HFFc6 (cell line): ENCODE measurements at regions not wholly inside any gene's neighbourhood (a gene's known extent, or its start where the extent isn't known, plus 50 kb on each side); places are given as distances from the start of the nearest gene placed in this dataset.
"Not testable (repeated sequence)": the region's sequence is repeated elsewhere in the genome, so short reads cannot be mapped to it uniquely, and the experiment has no call there.

Experiments
- DNase-seq: peaks from one replicate; pipeline ENCODE4 v3.0.0-alpha.2; 2018
- H3K27ac Mint-ChIP-seq: 2 replicates; pipeline ENCODE4 v1.8.0; 2020; ENCODE audit warnings: mild to moderate bottlenecking, mixed read lengths
- H3K27me3 Mint-ChIP-seq: 2 replicates; pipeline ENCODE4 v1.8.0; 2021; ENCODE audit warnings: mild to moderate bottlenecking, moderate library complexity, mixed read lengths; ENCODE audit not compliant: insufficient read depth
- H3K36me3 Mint-ChIP-seq: 2 replicates; pipeline ENCODE4 v1.8.0; 2021; ENCODE audit warnings: low read depth, mixed read lengths
- H3K4me1 Mint-ChIP-seq: 2 replicates; pipeline ENCODE4 v1.8.0; 2020; ENCODE audit warnings: low read depth, mixed read lengths
- H3K4me3 Mint-ChIP-seq: 2 replicates; pipeline ENCODE4 v1.8.0; 2020; ENCODE audit warnings: mild to moderate bottlenecking, moderate library complexity, mixed read lengths
- H3K9me3 Mint-ChIP-seq: 2 replicates; pipeline ENCODE4 v1.8.0; 2020; ENCODE audit warnings: mild to moderate bottlenecking, mixed read lengths
- TF ChIP-seq, protein P1 (sequence below): fragments of 200-600 bp; sonication (generic); IDR thresholded peaks from 2 replicates; pipeline ENCODE4 v1.5.0; 2021; ENCODE audit warnings: antibody characterized with exemption, mild to moderate bottlenecking

DNA sequence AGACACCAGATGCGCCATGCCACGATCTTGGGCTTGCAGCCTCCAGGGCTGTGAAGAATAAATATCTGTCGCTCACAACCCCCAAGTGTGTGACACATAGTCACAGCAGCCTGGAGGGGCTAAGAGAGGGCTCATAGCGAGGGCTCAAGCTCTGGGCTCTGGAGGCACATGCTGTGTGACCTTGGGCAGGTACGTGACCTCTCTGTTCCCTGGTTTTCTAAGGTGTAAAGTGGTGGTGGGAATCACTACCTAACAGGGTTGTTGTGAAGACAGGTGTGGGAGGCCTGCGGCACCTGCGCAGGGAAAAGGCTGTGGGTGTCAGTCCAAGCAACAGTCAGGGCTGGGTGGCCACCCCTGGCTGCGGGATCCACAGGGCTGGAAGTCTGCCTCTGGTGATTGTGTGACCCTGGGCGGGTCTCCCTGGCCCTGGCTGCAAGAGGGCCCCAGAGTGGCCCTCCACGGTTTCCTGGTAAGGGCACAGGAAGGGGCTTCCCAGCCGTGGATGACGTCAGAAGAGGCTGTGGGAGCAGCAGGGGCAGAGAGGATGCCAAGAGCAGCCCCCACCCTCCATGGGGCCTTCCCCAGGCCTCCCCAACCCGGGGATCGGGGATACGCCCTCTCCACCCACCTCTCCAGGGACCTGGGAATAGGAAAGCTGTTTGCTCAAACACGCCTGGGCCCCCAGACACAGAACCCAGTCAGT is 218.8 kb upstream of the SGCG start:
- Mint-ChIP-seq H3K36me3 (no peaks in the 10 kb centered on the region), H3K9me3 (no peaks in the 10 kb centered on the region; the same call in 1 of the 2 replicates), H3K4me3 (no peak overlapping the region), H3K27me3 (peaks cover 8% of the 10 kb centered on the region), H3K4me1 (no peaks in the 10 kb centered on the region), H3K27ac (no peak overlapping the region)
- DNase-seq = no peak
- TF ChIP-seq, protein P1, sequence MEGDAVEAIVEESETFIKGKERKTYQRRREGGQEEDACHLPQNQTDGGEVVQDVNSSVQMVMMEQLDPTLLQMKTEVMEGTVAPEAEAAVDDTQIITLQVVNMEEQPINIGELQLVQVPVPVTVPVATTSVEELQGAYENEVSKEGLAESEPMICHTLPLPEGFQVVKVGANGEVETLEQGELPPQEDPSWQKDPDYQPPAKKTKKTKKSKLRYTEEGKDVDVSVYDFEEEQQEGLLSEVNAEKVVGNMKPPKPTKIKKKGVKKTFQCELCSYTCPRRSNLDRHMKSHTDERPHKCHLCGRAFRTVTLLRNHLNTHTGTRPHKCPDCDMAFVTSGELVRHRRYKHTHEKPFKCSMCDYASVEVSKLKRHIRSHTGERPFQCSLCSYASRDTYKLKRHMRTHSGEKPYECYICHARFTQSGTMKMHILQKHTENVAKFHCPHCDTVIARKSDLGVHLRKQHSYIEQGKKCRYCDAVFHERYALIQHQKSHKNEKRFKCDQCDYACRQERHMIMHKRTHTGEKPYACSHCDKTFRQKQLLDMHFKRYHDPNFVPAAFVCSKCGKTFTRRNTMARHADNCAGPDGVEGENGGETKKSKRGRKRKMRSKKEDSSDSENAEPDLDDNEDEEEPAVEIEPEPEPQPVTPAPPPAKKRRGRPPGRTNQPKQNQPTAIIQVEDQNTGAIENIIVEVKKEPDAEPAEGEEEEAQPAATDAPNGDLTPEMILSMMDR = no peak

DNA sequence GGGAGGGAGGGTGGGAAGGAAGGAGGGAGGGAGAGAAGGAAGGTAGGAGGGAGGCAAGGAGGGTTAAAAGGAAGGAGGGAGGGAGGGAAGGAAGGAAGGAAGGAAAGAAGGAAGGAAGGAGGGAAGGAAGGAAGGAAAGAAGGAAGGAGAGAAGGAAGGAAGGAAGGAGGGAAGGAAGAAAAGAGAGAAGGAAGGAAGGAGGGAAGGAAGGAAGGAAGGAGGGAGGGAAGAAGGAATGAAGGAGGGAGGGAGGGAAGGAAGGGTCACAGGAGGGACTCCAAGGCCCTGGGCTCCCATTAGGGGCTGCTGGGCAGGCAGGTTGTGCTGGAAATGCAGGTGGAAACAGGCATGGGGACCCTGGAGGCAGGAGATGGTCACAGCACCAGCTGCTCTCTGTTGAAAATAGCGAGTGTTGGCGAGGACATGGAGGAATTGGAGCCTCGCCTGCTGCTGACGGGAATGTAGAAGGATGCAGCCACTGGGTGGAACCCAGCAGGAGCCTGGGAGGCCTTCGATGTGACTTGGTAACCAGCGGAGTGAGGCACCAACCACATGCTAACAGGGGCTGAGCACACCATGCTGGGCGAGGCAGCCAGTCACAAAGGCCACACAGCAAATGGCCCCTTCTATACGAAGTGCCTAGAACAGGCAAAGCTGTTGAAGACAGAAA is 217.3 kb upstream of the SGCG start:
- not testable (repeated sequence) for H3K27me3 Mint-ChIP-seq, DNase-seq, H3K9me3 Mint-ChIP-seq, H3K36me3 Mint-ChIP-seq, H3K27ac Mint-ChIP-seq, H3K4me1 Mint-ChIP-seq, H3K4me3 Mint-ChIP-seq

DNA sequence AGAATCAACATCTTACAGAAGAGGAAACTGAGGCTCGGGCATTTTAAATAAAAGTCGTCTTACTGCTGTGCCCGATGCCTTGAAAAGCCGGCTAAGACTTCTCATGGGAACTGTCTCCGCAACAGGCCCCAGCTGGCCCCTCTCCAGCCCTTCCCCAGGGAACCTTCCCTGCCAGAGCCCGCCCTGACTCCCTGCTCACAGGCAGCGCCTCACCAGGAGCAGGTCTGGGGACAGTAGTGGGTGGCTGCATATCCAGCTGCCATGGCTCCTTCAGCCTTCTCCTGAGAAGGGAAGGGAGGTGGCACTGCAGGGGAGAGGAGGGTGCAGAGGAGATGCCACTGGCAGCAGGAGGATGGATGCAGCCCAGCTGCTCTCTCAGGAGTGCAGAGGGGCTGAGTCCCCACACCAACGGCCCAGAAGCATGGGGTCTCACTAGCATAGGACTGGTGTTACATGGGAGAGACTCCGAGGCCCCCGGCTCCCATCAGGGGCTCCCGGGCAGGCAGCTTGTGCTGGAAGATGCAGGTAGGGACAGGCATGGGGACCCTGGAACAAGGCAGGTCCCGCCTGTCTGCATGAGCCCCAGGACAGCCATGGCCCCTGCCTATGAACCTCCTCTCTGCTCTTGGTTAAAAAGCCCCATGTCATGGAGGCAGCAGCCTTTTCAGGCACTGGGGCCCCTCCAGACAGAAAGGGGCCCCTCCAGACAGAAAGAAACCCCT is 216.4 kb upstream of the SGCG start:
- H3K36me3 Mint-ChIP-seq = no peaks in the 10 kb centered on the region
- no peak for DNase-seq
- no peaks in the 10 kb centered on the region; the same call in 1 of the 2 replicates for H3K9me3 Mint-ChIP-seq
- H3K27ac Mint-ChIP-seq = no peak overlapping the region
- H3K4me3 Mint-ChIP-seq = no peak overlapping the region
- peaks cover 5% of the 10 kb centered on the region for H3K27me3 Mint-ChIP-seq
- no peaks in the 10 kb centered on the region for H3K4me1 Mint-ChIP-seq
- TF ChIP-seq, protein P1 = no peak

DNA sequence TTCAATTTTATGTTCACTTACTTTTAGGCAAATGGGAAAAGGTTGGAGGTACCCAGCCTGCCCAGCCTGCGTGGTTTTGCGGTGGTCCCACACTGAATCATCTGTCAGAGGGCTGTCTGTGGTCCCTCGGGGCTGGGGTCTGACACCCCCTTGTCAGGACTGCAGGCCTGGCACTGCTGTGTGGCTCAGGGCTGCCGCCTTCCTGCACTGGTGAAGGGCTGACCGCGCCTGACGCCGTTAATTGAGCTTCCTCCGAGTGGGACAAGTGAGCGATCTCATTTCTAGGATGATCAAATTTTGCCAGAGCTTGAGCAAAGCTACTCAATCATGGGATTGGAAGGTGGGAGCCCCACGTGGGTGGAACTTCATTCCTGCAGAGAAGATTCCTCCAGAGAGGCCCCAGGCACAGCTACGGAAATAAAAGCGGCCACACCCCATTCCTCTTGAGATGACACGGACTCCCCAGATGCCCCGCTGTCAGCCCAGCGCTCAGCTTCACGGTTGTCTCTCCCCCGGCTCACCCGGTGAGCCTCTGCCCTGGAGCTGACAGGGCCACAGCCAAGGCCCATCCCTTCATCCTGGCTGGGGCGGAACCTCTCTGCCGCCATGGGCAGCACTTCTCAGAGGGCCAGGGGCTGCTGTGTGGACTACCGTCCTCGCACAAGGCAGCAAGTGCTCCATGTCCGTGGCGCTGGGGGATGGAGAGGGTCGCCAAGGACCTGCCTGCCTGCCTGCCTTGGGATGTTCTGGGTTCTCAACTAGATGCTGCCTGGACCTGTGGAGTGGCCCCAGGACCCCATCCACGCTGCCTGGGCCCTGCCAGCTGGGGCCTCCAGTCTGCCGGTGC is 215.5 kb upstream of the SGCG start:
- not testable (repeated sequence) for DNase-seq, H3K4me1 Mint-ChIP-seq, H3K9me3 Mint-ChIP-seq, H3K4me3 Mint-ChIP-seq, H3K27me3 Mint-ChIP-seq, H3K27ac Mint-ChIP-seq, H3K36me3 Mint-ChIP-seq

DNA sequence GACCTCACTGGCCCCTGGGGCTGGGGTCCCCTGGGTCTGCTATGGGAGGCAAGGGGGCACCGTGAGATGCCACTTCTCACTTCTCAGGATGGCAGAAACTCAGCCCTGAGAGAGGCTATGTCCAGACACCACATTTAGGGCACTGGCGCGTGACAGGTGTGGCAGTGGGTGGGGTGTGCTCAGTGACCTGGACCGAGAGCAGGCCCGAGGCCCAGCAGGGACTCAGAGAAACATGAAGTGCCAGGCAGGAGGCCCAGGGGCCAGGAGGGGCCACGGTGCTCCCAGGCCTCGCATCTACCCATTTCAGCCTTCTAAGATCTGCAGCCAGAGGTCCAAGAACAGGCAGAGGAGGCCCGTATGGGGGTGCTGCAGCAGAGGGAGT is 214.9 kb upstream of the SGCG start:
- not testable (repeated sequence) for H3K4me3 Mint-ChIP-seq, H3K36me3 Mint-ChIP-seq, H3K27ac Mint-ChIP-seq, H3K4me1 Mint-ChIP-seq, DNase-seq, H3K27me3 Mint-ChIP-seq, H3K9me3 Mint-ChIP-seq

DNA sequence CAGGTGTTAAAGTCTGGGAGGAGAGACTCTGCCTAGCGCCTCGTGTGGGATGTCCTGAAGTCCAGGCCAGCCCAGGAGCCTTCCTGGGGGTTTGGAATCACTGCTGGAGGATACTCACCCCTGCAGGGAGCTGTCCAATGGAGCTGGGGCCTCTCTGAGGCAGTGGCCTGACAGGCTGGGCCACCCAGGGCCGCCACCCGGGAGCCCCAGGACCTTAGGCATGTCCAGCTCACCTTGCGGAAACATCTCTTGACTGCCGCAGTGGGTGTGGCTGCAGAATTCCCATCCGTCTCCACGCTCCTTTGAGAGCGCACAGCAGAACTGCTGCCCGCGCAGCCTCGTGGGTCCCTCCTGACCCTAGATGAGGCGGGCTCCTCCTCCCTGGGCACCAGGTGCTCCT is 214.0 kb upstream of the SGCG start:
- not testable (repeated sequence) for H3K9me3 Mint-ChIP-seq, H3K4me3 Mint-ChIP-seq, H3K27ac Mint-ChIP-seq, H3K27me3 Mint-ChIP-seq, H3K36me3 Mint-ChIP-seq, DNase-seq, H3K4me1 Mint-ChIP-seq

DNA sequence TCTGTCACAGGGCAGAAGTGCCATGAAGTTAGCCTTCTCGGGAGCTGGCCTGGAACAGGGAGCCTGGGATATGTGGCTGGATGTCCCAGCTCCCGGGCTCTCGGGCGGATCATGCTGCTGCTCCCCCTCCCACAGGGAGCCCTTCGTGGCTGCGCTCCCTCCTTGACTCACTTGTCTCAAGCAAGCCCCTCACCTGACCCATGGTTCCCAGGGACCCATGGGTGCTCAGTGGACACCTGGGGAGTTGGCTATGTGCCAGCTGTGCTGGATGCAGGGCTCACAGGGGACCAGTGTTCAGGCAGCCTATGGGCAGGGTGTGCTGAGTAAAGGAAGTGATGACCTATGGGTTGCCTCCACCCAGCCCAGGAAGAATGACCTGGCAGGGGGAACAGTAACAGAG is 213.1 kb upstream of the SGCG start:
- Mint-ChIP-seq H3K27ac (no peak overlapping the region), H3K9me3 (peaks cover 3% of the 10 kb centered on the region; the same call in 1 of the 2 replicates), H3K4me3 (no peak overlapping the region), H3K36me3 (no peaks in the 10 kb centered on the region), H3K4me1 (no peaks in the 10 kb centered on the region), H3K27me3 (peaks cover under 1% of the 10 kb centered on the region; the same call in 1 of the 2 replicates)
- TF ChIP-seq, protein P1 = no peak
- DNase-seq = no peak
